Upper lobe of left lung (tissue), 6 donors: ENCODE measurements at regions not wholly inside any gene's neighbourhood (a gene's known extent, or its start where the extent isn't known, plus 50 kb on each side); places are given as distances from the start of the nearest gene placed in this dataset.
A peak's percentile ranks its signal among the peaks of the same experiment; 100 is the strongest.

Source experiments
- ATAC-seq, 2 donors: fragments of 200-7000 bp; cut with Tn5 transposase; one replicate each; pipeline ENCODE4 v1.9.1; 2022; ENCODE audit warnings: mild to moderate bottlenecking in 2 of 2, moderate library complexity in 2 of 2; ENCODE audit not compliant: low FRiP score in 2 of 2
- DNase-seq, 2 donors: peaks; one replicate each; pipeline ENCODE4 v3.0.0-alpha.2; 2019 to 2020
- H3K27ac ChIP-seq, 4 donors: fragments of 200-600 bp; sonication (generic); one replicate each; pipeline ENCODE4 v1.5.1; 2016 to 2019
- H3K27me3 ChIP-seq, 4 donors: fragments of 200-600 bp; sonication (generic); one replicate each; pipeline ENCODE4 v1.5.1; 2017 to 2019
- H3K36me3 ChIP-seq, 4 donors: fragments of 200-600 bp; sonication (generic); one replicate each; pipeline ENCODE4 v1.5.1; 2016 to 2019
- H3K4me1 ChIP-seq, 4 donors: fragments of 200-600 bp; sonication (generic); one replicate each; pipeline ENCODE4 v1.5.1; 2018 to 2019
- H3K4me3 ChIP-seq, 4 donors: fragments of 200-600 bp; sonication (generic); one replicate each; pipeline ENCODE4 v1.5.1; 2017 to 2019; ENCODE audit warnings: mild to moderate bottlenecking in 2 of 4, moderate library complexity in 1 of 4
- H3K9me3 ChIP-seq, 4 donors: fragments of 200-600 bp; sonication (generic); one replicate each; pipeline ENCODE4 v1.5.1; 2018 to 2019
- CTCF ChIP-seq, 6 experiments: fragments of 450-650 bp in 4 of 6; fragments of 200-600 bp in 2 of 6; sonication (generic) in 2 of 6; IDR thresholded peaks; one replicate each; pipeline ENCODE4 v1.5.1; 2016 to 2019; ENCODE audit warnings: antibody characterized with exemption in 6 of 6
- EP300 ChIP-seq, 4 donors: sonication (generic); formaldehyde crosslinking; IDR thresholded peaks; one replicate each; pipeline ENCODE4 v1.5.1; 2017; ENCODE audit warnings: antibody characterized with exemption in 4 of 4, control low read depth in 2 of 4
- POLR2A ChIP-seq, 4 donors: fragments of 450-650 bp; IDR thresholded peaks; one replicate each; pipeline ENCODE4 v1.5.1; 2016 to 2017; ENCODE audit warnings: antibody characterized with exemption in 4 of 4, mild to moderate bottlenecking in 2 of 4
- POLR2AphosphoS5 ChIP-seq, 2 donors: sonication (generic); formaldehyde crosslinking; IDR thresholded peaks; one replicate each; pipeline ENCODE4 v1.5.1; 2017; ENCODE audit warnings: antibody characterized with exemption in 2 of 2
- WGBS, 2 donors: methylation state at CpG; one replicate each; pipeline ENCODE4 v1.1.5; 2017 to 2018; 5-methylcytosine and 5-hydroxymethylcytosine counted together
- donor health status: DM: no; HTN: no; CAD: no; lungs with moderate emphysema.
- donor health status: DM: no; HTN: yes; CAD: no; lungs with severe emphysema.

GRCh38 chr12:93968536-93969285 lies 179.7 kb upstream of the PLXNC1 start:
- no peak for TF ChIP-seq CTCF (IDR thresholded peaks at IDR 0.05)
- no peak for TF ChIP-seq EP300 (IDR thresholded peaks at IDR 0.05)
- TF ChIP-seq POLR2A (IDR thresholded peaks at IDR 0.05), result no peak
- TF ChIP-seq POLR2AphosphoS5 (IDR thresholded peaks at IDR 0.05), result no peak
- ATAC-seq, result no peak
- H3K27ac ChIP-seq, result no peak overlapping the region
- no peaks in the 10 kb centered on the region for H3K9me3 ChIP-seq
- DNase-seq, result no peak
- WGBS, 2 donors, result 78 to 79% methylated on average over 12 of the region's 12 CpGs
- H3K36me3 ChIP-seq, result no peaks in the 10 kb centered on the region
- no peak overlapping the region for H3K4me3 ChIP-seq
- H3K27me3 ChIP-seq, result no peaks in the 10 kb centered on the region
- H3K4me1 ChIP-seq, result no peaks in the 10 kb centered on the region

- TF ChIP-seq CTCF (IDR thresholded peaks at IDR 0.05), result no peak
- TF ChIP-seq POLR2A (IDR thresholded peaks at IDR 0.05), result no peak
- TF ChIP-seq EP300 (IDR thresholded peaks at IDR 0.05), result no peak
- TF ChIP-seq POLR2AphosphoS5 (IDR thresholded peaks at IDR 0.05), result no peak
- WGBS, 2 donors, result 96% methylated on average over 10 of the region's 10 CpGs
- Histone ChIP-seq H3K27me3 (no peaks in the 10 kb centered on the region), H3K9me3 (no peaks in the 10 kb centered on the region), H3K36me3 (no peaks in the 10 kb centered on the region), H3K4me3 (no peak overlapping the region), H3K27ac (no peak overlapping the region), H3K4me1 (no peaks in the 10 kb centered on the region)
- no peak for DNase-seq
- ATAC-seq, result no peak
These were observed 177.3 kb upstream of the PLXNC1 start for GRCh38 chr12:93970900-93971688.

GRCh38 chr12:93972411-93973208 lies 175.8 kb upstream of the PLXNC1 start:
- H3K9me3 ChIP-seq, result no peaks in the 10 kb centered on the region
- H3K27me3 ChIP-seq, result no peaks in the 10 kb centered on the region
- peak overlapping the region in 1 of 4 donors; percentile 57 for H3K27ac ChIP-seq
- ATAC-seq (peak in 1 of 2 donors; percentile 72), DNase-seq (no peak)
- WGBS, 2 donors, result 75 to 83% methylated on average over 8 of the region's 8 CpGs
- no peaks in the 10 kb centered on the region for H3K4me1 ChIP-seq
- TF ChIP-seq POLR2A (IDR thresholded peaks at IDR 0.05) (no peak), CTCF (IDR thresholded peaks at IDR 0.05) (no peak), POLR2AphosphoS5 (IDR thresholded peaks at IDR 0.05) (no peak), EP300 (IDR thresholded peaks at IDR 0.05) (no peak)
- H3K36me3 ChIP-seq, result no peaks in the 10 kb centered on the region
- H3K4me3 ChIP-seq, result no peak overlapping the region

GRCh38 chr12:93974252-93974651 lies 174.1 kb upstream of the PLXNC1 start:
- H3K9me3 ChIP-seq, result no peaks in the 10 kb centered on the region
- WGBS, 2 donors, result 87 to 89% methylated on average over 3 of the region's 3 CpGs
- ATAC-seq, result no peak

More at GRCh38 chr12:93974252-93974651, 174.1 kb upstream of the PLXNC1 start:
- Histone ChIP-seq H3K27ac (no peak overlapping the region), H3K36me3 (no peaks in the 10 kb centered on the region), H3K4me1 (peaks cover 0 to 6% (median 0%) of the 10 kb centered on the region in 4 donors), H3K27me3 (no peaks in the 10 kb centered on the region), H3K4me3 (no peak overlapping the region)
- no peak for DNase-seq
- TF ChIP-seq POLR2A (IDR thresholded peaks at IDR 0.05) (no peak), EP300 (IDR thresholded peaks at IDR 0.05) (no peak), POLR2AphosphoS5 (IDR thresholded peaks at IDR 0.05) (no peak), CTCF (IDR thresholded peaks at IDR 0.05) (no peak)
